Endothelial cell of umbilical vein (primary cell): ENCODE measurements at regions not wholly inside any gene's neighbourhood (a gene's known extent, or its start where the extent isn't known, plus 50 kb on each side); places are given as distances from the start of the nearest gene placed in this dataset.

ENCODE experiments used
- BruUV-seq: library from RNA; stranded (reverse); fragments of 400-500 nt; replicated peaks from 2 replicates; lab custom pipeline; 2021; lab: Mats Ljungman, UMichigan
- CTCF ChIA-PET: fragments of 300-600, 350-600 bp; sonication (Branson Sonifier 250); formaldehyde crosslinking; loops from one replicate; lab custom pipeline; 2021; ENCODE audit warnings: antibody characterized with exemption, inconsistent platforms; lab: Charles Lee
- POLR2A ChIA-PET: fragments of 300-600, 350-600 bp; sonication (Branson Sonifier 250); formaldehyde crosslinking; loops from one replicate; lab custom pipeline; 2021; ENCODE audit warnings: antibody characterized with exemption, inconsistent platforms; lab: Charles Lee
- DNase-seq: peaks from one replicate; pipeline ENCODE4 v3.0.0-alpha.2; 2011; ENCODE audit warnings: low read depth, low spot score
- FAIRE-seq: peaks from 2 replicates; lab custom pipeline; 2011; peaks lifted over from hg19 to GRCh38; lab: Jason Lieb, UNC
- H2AFZ ChIP-seq: 2 replicates; pipeline ENCODE4 v1.6.0; 2012; ENCODE audit warnings: low read depth, low read length, control low read depth, inconsistent platforms
- H3K27ac ChIP-seq: 2 replicates; pipeline ENCODE4 v1.5.1; 2011; ENCODE audit warnings: low read depth, mild to moderate bottlenecking, control low read depth, low read length, moderate library complexity; ENCODE audit not compliant: insufficient read depth
- H3K27me3 ChIP-seq, 2 experiments: 2 replicates each; pipeline versions ENCODE4 v1.6.0 to v1.6.1; 2011; ENCODE audit warnings: low read length in 2 of 2, mixed read lengths in 1 of 2; ENCODE audit not compliant: control insufficient read depth in 2 of 2, insufficient read depth in 2 of 2
- H3K36me3 ChIP-seq, 2 experiments: 2 replicates in 1 of 2; 3 replicates in 1 of 2; pipeline ENCODE4 v1.5.1; 2011; ENCODE audit warnings: low read length in 2 of 2, mild to moderate bottlenecking in 1 of 2, moderate library complexity in 1 of 2; ENCODE audit not compliant: control insufficient read depth in 2 of 2, insufficient read depth in 2 of 2; ENCODE audit errors: extremely low read depth in 1 of 2
- H3K4me1 ChIP-seq: 3 replicates; pipeline ENCODE4 v1.5.1; 2011; ENCODE audit warnings: mild to moderate bottlenecking, low read length; ENCODE audit not compliant: control insufficient read depth, insufficient read depth; ENCODE audit errors: extremely low read depth
- H3K4me2 ChIP-seq: 2 replicates; pipeline ENCODE4 v1.6.1; 2011; ENCODE audit warnings: low read length, control low read depth, mixed read lengths; ENCODE audit not compliant: insufficient read depth
- H3K4me3 ChIP-seq, 3 experiments: fragments of 200-600 bp in 1 of 3; sonication (generic), shearing (Covaris generic) in 1 of 3; replicated peaks in 1 of 3; 2 replicates each; pipeline ENCODE4 v1.5.1; 2011 to 2016; ENCODE audit warnings: control low read depth in 3 of 3, low read length in 3 of 3, mild to moderate bottlenecking in 2 of 3, inconsistent platforms in 1 of 3, low read depth in 1 of 3, moderate library complexity in 1 of 3; ENCODE audit not compliant: insufficient read depth in 1 of 3
- H3K79me2 ChIP-seq: 2 replicates; pipeline ENCODE4 v1.6.0; 2012; ENCODE audit warnings: low read length, inconsistent platforms; ENCODE audit not compliant: control insufficient read depth, insufficient read depth
- H3K9ac ChIP-seq: replicated peaks from 2 replicates; pipeline ENCODE3; 2011; ENCODE audit warnings: low read length, control low read depth; ENCODE audit not compliant: insufficient read depth; ENCODE audit errors: extremely low read depth
- H3K9me1 ChIP-seq: replicated peaks from 3 replicates; pipeline ENCODE4 v1.6.0; 2011; ENCODE audit warnings: mild to moderate bottlenecking, low read length; ENCODE audit not compliant: control insufficient read depth, insufficient read depth; ENCODE audit errors: extremely low read depth
- H3K9me3 ChIP-seq: replicated peaks from 2 replicates; pipeline ENCODE4 v1.5.1; 2012; ENCODE audit warnings: low read length, inconsistent platforms; ENCODE audit not compliant: control insufficient read depth, insufficient read depth
- H4K20me1 ChIP-seq: replicated peaks from 2 replicates; pipeline ENCODE3; 2011; ENCODE audit warnings: mild to moderate bottlenecking, low read length; ENCODE audit not compliant: control insufficient read depth, insufficient read depth; ENCODE audit errors: extremely low read depth
- EZH2 ChIP-seq: IDR thresholded peaks from 2 replicates; pipeline ENCODE4 v1.6.1; 2012; ENCODE audit warnings: borderline replicate concordance, low read depth, mild to moderate bottlenecking, moderate library complexity, low read length, inconsistent platforms; ENCODE audit not compliant: severe bottlenecking
- FOS ChIP-seq: IDR thresholded peaks from 2 replicates; pipeline ENCODE4 v1.6.1; 2011; ENCODE audit warnings: mild to moderate bottlenecking, low read length, moderate library complexity, borderline replicate concordance; ENCODE audit not compliant: insufficient read depth
- GATA2 ChIP-seq: IDR thresholded peaks from 2 replicates; pipeline ENCODE4 v1.7.0; 2011; ENCODE audit warnings: low read depth, mild to moderate bottlenecking, moderate library complexity, mixed read lengths, low read length; ENCODE audit not compliant: insufficient read length, insufficient read depth
- JUN ChIP-seq: IDR thresholded peaks from 2 replicates; pipeline ENCODE4 v1.6.1; 2011; ENCODE audit warnings: borderline replicate concordance, low read depth; ENCODE audit not compliant: insufficient read length, insufficient read depth
- MYC ChIP-seq: IDR thresholded peaks from one replicate; pipeline ENCODE4 v1.6.1; 2011; ENCODE audit warnings: mild to moderate bottlenecking, low read depth, low read length
- POLR2A ChIP-seq: IDR thresholded peaks from 2 replicates; pipeline ENCODE4 v1.6.1; 2012; ENCODE audit warnings: low read depth, mild to moderate bottlenecking, control low read depth, low read length
- POLR2AphosphoS5 ChIP-seq: IDR thresholded peaks from 2 replicates; pipeline ENCODE4 v1.6.1; 2012; ENCODE audit warnings: low read depth, mild to moderate bottlenecking, control low read depth, low read length, moderate library complexity; ENCODE audit not compliant: insufficient read depth
- dilution Hi-C: fragments of 300-500 bp; cut with MboI; formaldehyde crosslinking; loops from one replicate; pipeline ENCODE4 v1.15.0; 2019; ENCODE audit warnings: low sequenced_read_pairs; ENCODE audit not compliant: extremely low pct_ligation_motif_present
- intact Hi-C: fragments of 100-400 bp; cut with micrococcal nuclease; formaldehyde crosslinking; loops from one replicate; pipeline ENCODE4 v1.10.0; 2022
- TF ChIP-seq, protein P1 (sequence below), 2 donors: IDR thresholded peaks; 1 replicate in 1 of 2; 2 replicates in 1 of 2; pipeline ENCODE4 v1.5.1; 2011; ENCODE audit warnings: low read length in 2 of 2, mild to moderate bottlenecking in 2 of 2, moderate library complexity in 2 of 2, control low read depth in 1 of 2, inconsistent platforms in 1 of 2, low read depth in 1 of 2; ENCODE audit not compliant: insufficient read depth in 1 of 2; ENCODE audit errors: extremely low read depth in 1 of 2
- TF ChIP-seq, protein P2 (sequence below): IDR thresholded peaks from 2 replicates; pipeline ENCODE4 v1.6.1; 2011; ENCODE audit not compliant: insufficient read depth, insufficient read length

DNA sequence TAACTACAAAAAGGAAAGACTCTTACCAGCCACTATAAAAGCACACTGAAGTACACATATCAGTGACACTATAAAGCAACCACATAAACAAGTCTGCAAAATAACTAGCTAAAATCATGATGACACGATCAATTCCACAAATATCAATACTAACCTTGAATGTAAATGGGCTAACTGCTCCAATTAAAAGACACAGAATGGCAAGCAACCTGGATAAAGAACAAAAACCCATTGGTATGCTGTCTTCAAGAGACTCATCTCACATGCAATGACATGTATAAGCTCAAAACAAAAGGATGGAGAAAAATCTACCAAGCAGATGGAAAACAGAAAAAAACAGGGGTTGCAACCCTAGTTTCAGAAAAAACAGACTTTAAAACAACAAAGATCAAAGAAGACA is 59.7 kb upstream of the LYPLAL1 start:
- no peak for DNase-seq
- intact Hi-C loops (no loop called here), dilution Hi-C loops (no loop called here)
- BruUV-seq = no TSS peak
- Histone ChIP-seq H3K27ac (no peak overlapping the region), H4K20me1 (no peaks in the 10 kb centered on the region), H2AFZ (no peak overlapping the region), H3K4me3 (no peak overlapping the region), H3K4me2 (no peak overlapping the region), H3K9me1 (no peaks in the 10 kb centered on the region), H3K79me2 (no peaks in the 10 kb centered on the region), H3K36me3 (no peaks in the 10 kb centered on the region), H3K4me1 (no peaks in the 10 kb centered on the region), H3K27me3 (peaks cover 0 to 2% of the 10 kb centered on the region in 2 experiments), H3K9me3 (no peaks in the 10 kb centered on the region), H3K9ac (no peak overlapping the region)
- TF ChIP-seq GATA2 = no peak
- no peak for TF ChIP-seq POLR2A
- TF ChIP-seq FOS = no peak
- TF ChIP-seq MYC = no peak
- TF ChIP-seq, protein P1, sequence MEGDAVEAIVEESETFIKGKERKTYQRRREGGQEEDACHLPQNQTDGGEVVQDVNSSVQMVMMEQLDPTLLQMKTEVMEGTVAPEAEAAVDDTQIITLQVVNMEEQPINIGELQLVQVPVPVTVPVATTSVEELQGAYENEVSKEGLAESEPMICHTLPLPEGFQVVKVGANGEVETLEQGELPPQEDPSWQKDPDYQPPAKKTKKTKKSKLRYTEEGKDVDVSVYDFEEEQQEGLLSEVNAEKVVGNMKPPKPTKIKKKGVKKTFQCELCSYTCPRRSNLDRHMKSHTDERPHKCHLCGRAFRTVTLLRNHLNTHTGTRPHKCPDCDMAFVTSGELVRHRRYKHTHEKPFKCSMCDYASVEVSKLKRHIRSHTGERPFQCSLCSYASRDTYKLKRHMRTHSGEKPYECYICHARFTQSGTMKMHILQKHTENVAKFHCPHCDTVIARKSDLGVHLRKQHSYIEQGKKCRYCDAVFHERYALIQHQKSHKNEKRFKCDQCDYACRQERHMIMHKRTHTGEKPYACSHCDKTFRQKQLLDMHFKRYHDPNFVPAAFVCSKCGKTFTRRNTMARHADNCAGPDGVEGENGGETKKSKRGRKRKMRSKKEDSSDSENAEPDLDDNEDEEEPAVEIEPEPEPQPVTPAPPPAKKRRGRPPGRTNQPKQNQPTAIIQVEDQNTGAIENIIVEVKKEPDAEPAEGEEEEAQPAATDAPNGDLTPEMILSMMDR (IDR thresholded peaks at IDR 0.05; ENCODE audit: extremely low read depth in 1 of 2, insufficient read depth in 1 of 2, low read depth in 1 of 2, low read length in 2 of 2) = no peak
- TF ChIP-seq EZH2 = no peak
- TF ChIP-seq, protein P2, sequence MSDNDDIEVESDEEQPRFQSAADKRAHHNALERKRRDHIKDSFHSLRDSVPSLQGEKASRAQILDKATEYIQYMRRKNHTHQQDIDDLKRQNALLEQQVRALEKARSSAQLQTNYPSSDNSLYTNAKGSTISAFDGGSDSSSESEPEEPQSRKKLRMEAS = no peak
- no peak for TF ChIP-seq JUN
- no peak for TF ChIP-seq POLR2AphosphoS5
- ChIA-PET POLR2A (no interaction called here), CTCF (no interaction called here)
- no peak for FAIRE-seq
